ENCODE measurements at regions not wholly inside any gene's neighbourhood (a gene's known extent, or its start where the extent isn't known, plus 50 kb on each side); places are given as distances from the start of the nearest gene placed in this dataset.
"Not testable (repeated sequence)": the region's sequence is repeated elsewhere in the genome, so short reads cannot be mapped to it uniquely, and the experiment has no call there.

- no peak for DNase-seq
Measured at GRCh38 chr11:10996678-10997077, 138.8 kb upstream of the ZBED5 start.

DNA sequence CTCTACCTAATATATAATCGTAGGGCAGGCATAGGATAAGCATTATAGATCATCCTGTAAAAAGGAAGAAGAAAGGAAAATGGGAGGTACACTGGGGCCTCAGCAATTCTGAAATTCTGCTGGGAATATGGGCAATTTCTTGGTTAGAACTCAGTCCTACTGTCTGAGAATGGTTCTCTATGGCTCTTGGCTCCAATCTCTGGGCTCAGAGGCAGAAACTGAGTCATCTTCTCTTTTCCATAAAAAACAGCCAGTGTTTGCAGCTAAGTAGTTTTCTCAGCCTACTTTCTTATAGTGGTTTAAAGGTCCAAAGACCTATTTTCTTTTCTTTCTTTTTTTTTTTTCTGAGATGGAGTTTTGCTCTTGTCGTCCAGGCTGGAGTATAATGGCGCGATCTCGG, 135.8 kb upstream of the ZBED5 start:
- DNase-seq, result no peak

- no peak for DNase-seq
Measured at GRCh38 chr11:10993186-10993585, 135.3 kb upstream of the ZBED5 start.

GRCh38 chr11:10991393-10991792, 133.5 kb upstream of the ZBED5 start:
- DNase-seq, result no peak

- no peak for DNase-seq
Measured at GRCh38 chr11:10990637-10991193, 132.9 kb upstream of the ZBED5 start.

DNA sequence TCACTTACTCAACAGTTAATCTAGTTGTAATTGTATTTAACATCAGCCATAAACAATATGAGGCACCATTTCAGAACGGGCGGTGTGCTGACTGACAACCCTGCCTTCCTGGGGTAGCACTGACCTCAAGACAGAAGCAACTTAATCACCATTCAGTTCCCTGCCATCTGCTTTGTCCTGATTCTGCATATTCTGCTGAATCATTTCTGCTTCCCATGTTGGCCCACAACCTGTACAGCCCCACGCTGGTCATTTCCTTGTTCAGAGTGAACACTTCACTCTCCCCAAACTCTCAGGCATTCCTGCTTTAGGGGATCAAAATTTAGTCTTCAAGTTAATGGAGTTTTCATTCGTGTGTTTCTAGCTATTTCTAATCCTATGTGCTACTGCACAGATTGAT, 132.3 kb upstream of the ZBED5 start:
- no peak for DNase-seq

- no peak for DNase-seq
Measured at GRCh38 chr11:10986006-10986405, 128.2 kb upstream of the ZBED5 start.

DNA sequence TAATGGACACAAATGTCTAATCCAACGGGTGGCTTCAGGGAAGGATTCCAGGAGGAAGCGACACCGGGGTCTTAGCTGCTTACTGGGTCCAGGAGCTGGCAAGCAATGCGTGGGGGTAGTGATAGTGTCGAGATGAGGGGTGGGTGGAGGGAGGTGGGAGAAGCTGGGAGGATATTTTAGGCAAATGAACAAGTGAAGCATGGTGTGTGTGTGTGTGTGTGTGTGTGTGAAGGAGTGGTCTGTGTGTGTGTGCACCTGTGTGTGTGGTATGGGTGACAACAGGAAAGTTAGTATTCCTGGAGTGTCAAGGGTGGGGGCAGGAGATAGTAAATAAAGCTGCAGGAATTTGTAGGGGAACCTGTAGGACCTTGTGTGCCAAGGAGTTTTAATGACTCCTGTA, 126.9 kb upstream of the ZBED5 start:
- DNase-seq, result no peak

GRCh38 chr11:10984250-10984649, 126.4 kb upstream of the ZBED5 start:
- no peak for DNase-seq

- no peak for DNase-seq
Measured at GRCh38 chr11:10982704-10983510, 125.1 kb upstream of the ZBED5 start.

DNA sequence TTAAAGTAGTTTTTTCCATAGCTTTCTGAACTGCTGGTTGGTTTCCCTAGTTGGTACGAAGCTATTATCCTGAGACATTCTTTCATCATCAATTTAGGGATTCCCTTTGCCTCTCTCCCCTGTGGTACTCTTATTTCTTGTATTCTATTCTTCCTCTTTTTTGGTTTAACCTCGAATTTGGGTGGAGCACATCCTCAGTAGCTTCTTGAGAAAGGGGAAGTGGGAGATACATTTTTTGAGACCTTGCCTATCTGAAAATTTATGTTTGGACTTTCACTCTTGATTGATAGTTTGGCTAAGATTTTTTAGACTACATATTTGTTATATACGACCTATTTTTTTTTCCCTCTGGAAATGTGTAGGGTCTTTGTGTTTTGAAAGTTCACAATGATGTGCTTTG, 121.7 kb upstream of the ZBED5 start:
- DNase-seq, result no peak

DNA sequence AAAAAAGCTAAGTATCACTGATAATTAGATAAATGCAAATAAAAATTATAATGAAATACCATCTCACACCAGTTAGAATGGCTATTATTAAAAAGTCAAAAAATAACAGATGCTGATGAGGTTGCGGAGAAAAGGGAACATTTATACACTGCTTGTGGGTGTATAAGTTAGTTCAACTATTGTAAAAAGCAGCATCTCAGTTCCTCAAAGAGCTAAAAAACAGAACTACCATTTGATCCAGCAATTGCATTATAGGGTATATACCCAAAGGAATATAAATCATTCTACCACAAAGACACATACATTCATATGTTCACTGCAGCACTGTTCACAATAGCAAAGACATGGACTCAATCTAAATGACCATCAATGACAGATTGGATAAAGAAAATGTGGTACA, 120.3 kb upstream of the ZBED5 start:
- no peak for DNase-seq

DNA sequence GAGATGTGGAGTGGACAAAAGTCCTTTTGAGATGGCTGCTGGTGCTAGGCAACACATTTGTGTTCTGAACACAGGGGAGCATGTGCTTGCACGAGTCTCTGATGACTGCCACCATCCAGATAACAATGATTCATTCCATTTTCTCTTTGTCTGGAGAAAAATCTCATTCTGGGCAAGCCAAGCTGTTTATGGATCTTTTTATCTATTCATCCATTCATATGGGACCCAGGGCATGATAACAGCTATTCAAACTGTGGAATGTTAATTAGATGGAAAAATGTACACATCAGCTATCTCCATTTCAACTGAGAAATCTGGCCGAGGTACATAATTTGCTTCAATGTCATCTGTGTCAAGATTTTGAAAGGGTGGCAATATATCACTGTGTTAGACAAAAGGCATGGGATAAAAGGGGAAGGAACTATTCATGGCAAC, 117.5 kb upstream of the ZBED5 start:
- no peak for DNase-seq

DNA sequence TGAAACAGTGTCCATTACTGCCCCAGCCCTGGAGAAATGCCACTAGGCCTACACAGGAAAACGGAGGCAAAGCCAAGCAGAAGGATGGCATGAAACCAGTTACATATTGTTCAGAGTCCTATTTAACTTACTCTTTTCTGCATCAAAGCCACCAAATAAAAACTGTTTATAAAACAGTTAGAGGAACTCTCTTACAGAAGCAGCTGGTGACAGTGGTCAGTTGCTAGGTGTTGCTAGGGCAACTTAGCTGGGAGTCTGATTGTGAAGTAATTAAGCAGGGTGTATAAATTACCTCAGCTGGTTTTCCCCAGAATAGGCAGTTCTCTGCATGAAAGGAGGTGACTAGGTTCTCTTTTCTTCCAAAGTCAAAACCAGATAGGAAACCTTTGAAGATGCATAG, 115.6 kb upstream of the ZBED5 start:
- DNase-seq, result no peak

DNA sequence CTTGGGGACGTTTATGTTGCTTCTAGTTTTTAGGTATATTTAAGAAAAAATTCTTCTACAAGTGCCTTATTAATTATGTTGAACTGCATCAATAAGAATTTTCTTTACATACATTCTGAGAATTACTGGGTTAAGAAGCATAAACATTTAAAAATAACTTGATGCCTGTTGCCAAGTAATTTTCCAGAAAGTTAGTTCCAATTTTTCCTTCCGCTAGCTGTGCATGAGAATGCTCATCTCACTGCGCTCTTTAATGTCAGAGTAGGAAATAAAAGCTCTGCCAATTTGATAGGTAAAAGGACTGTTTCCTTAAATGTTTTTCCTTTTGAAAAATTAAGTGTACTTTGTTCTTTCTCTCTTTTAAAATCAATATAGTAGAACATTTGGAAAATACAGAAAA, 113.1 kb upstream of the ZBED5 start:
- DNase-seq, result no peak

GRCh38 chr11:10969387-10969786, 111.5 kb upstream of the ZBED5 start:
- DNase-seq, result no peak

DNA sequence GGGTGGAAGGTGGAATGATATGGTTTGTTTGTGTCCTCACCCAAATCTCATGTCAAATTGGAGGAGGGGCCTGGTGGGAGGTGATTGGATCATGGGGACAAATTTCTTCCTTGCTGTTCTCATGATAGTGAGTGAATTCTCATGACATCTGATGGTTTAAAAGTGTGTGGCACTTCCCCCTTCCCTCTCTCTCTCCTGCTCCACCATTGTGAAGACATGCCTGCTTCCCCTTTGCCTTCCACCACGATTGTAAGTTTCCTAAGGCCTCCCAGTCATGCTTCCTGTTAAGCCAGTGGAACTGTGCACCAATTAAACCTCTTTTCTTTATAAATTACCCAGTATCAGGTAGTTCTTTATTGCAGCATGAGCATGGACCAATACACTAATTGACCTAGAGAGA, 99.0 kb upstream of the ZBED5 start:
- DNase-seq, result not testable (repeated sequence)

DNA sequence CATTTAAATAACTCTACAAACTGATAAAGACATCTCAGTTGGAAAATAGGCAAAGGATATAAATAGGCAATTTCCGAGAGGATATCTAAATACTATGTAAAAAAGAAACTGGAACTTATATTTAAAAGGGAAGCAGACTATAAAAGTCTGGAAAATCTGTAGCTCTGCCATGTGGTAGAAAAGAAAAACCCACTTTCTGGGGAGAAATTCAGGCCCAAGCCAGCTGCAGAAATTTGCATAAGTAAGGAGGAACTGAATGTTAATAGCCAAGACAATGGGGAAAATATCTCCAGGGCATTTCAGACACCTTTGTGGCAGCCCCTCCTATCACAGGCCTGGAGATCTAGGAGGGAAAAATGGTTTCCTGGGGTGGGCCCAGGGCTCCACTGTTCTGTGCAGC, 97.8 kb upstream of the ZBED5 start:
- no peak for DNase-seq

DNA sequence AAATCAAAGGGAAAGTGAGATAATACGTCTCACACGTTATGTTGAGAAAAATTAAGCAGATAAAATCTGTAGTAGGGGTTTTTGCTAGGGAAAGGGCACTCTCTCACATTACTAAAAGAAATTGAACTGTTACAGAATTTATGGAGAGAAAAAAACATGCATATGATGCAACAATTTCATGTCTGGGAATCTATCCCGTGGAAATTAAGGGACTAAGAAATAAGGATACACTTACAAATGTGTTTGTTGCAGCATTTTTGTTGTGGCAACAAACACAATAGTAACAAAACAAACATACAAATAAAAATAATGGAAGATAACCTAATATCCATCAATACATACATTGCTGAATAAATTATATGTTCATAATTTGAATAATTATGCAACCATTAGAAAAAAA, 96.3 kb upstream of the ZBED5 start:
- no peak for DNase-seq

DNA sequence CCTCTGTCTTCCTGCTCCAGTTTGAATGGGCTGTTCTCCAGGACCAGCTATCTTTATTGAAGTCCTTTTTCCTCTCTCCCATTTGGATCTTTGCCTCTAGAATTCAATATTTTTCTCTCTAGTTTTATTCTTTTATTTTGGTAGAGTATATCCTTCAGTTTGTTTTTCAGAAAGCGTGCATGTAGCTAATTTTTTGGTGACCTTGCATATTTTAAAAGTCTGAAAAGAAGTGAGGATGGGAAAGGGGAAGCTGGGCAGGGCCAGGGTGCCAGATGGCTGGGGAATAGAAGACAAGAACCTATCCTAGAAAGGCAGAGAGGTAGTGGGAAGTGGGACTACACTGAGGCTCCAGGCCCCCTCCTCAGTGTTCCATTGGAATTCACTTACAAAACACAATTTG, 95.0 kb upstream of the ZBED5 start:
- DNase-seq, result no peak

- DNase-seq, result not testable (repeated sequence)
Measured at GRCh38 chr11:10947935-10948334, 90.1 kb upstream of the ZBED5 start.

GRCh38 chr11:10946072-10946471, 88.2 kb upstream of the ZBED5 start:
- DNase-seq, result no peak

DNA sequence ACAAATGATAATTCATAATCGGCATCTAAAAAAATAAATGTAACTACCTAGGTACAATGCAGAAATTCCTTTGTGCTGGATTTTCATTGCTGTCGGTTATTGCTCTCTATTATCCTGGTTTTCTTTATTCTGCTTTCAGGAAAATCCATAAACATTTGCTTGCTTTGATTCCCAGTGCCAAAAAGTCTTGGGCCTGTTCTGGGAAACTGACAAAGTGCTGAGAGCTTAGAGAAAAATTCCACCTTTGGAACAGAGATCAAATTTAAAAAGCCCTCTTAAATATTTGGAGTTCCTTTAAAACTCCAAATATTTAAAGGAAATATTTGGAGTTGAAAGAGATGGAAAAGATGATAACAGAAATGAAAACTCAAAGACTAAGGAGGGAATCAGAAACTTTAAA, 87.3 kb upstream of the ZBED5 start:
- DNase-seq, result no peak

- no peak for DNase-seq
Measured at GRCh38 chr11:10943968-10944367, 86.1 kb upstream of the ZBED5 start.

GRCh38 chr11:10942620-10943019, 84.8 kb upstream of the ZBED5 start:
- DNase-seq, result no peak

Data from activated effector memory CD4-positive, alpha-beta T cell treated with Interleukin-2 at 50 U/mL for 16 hours (primary cell).